ENCODE measurements at regions not wholly inside any gene's neighbourhood (a gene's known extent, or its start where the extent isn't known, plus 50 kb on each side); places are given as distances from the start of the nearest gene placed in this dataset.

- Histone ChIP-seq H3K27me3 (ENCODE audit: control insufficient read depth, insufficient read depth, low read length, poor library complexity, severe bottlenecking) (no peaks in the 10 kb centered on the region), H3K4me3 (ENCODE audit: low read length) (no peak overlapping the region), H3K9me3 (ENCODE audit: control insufficient read depth, low read length) (no peaks in the 10 kb centered on the region), H3K9ac (ENCODE audit: extremely low read depth, low read length, poor library complexity, severe bottlenecking) (no peak overlapping the region), H3K36me3 (ENCODE audit: control insufficient read depth, insufficient read depth, low read length) (no peaks in the 10 kb centered on the region), H3K27ac (ENCODE audit: low read depth, low read length) (no peak overlapping the region), H3K4me1 (ENCODE audit: control insufficient read depth, insufficient read depth, low read length) (no peaks in the 10 kb centered on the region)
- 84 to 94% methylated on average over 4 to 5 of the region's 5 CpGs for WGBS, 2 experiments (ENCODE audit: insufficient coverage in 1 of 2, insufficient read length in 1 of 2)
- H3K4me3 Mint-ChIP-seq: no peak overlapping the region
- DNase-seq: peak; percentile 13
- H3K9me3 Mint-ChIP-seq: no peaks in the 10 kb centered on the region
- H3K36me3 Mint-ChIP-seq (ENCODE audit: low read depth): no peaks in the 10 kb centered on the region
- H3K4me1 Mint-ChIP-seq: no peaks in the 10 kb centered on the region
- peaks cover 44% of the 10 kb centered on the region for H3K27me3 Mint-ChIP-seq (ENCODE audit: insufficient read depth)
- TF ChIP-seq, protein P1, sequence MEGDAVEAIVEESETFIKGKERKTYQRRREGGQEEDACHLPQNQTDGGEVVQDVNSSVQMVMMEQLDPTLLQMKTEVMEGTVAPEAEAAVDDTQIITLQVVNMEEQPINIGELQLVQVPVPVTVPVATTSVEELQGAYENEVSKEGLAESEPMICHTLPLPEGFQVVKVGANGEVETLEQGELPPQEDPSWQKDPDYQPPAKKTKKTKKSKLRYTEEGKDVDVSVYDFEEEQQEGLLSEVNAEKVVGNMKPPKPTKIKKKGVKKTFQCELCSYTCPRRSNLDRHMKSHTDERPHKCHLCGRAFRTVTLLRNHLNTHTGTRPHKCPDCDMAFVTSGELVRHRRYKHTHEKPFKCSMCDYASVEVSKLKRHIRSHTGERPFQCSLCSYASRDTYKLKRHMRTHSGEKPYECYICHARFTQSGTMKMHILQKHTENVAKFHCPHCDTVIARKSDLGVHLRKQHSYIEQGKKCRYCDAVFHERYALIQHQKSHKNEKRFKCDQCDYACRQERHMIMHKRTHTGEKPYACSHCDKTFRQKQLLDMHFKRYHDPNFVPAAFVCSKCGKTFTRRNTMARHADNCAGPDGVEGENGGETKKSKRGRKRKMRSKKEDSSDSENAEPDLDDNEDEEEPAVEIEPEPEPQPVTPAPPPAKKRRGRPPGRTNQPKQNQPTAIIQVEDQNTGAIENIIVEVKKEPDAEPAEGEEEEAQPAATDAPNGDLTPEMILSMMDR (conservative IDR thresholded peaks at IDR 0.05): no peak
- no peak overlapping the region for H3K27ac Mint-ChIP-seq
Measured at GRCh38 chr1:157287462-157287861, 149.3 kb upstream of the ETV3 start.

DNA sequence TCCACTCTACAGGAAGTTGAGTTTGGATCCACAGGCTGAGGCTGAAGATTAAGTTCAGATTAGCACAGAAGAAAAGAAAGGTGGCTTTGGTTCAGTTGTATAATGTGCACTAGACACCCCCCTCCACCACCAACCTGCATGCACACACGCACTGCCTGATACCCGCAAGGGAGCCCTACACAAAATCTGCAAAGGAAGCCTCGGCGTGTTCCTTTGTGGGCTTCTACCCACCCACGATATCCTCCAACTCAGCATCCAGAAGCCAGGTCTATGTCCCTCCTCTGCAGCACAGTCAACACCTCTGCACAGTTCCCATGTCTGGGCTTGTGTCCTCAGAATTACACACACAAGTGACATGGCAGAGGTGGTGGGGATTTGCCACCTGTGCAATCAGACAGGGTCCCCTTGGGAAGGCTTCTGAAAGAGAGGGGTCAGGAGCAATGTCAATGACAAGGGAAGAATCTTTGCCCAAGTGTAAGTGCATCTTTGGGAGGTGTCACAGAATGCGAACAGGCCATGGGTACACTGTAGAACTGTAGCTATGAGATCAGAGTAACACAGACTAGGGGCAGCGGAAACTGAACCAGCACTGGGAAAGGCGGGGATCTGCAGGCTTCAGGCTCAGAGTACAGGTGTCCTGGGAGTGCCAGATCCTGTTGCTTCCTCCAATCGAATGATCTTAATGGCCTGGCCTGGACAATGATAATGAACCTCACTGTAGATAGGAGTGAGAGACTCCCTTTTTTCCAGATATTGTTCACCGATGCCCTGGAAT lies 148.6 kb upstream of the ETV3 start:
- H3K36me3 Mint-ChIP-seq (ENCODE audit: low read depth): no peaks in the 10 kb centered on the region
- Histone ChIP-seq H3K27ac (ENCODE audit: low read depth, low read length) (no peak overlapping the region), H3K4me3 (ENCODE audit: low read length) (no peak overlapping the region), H3K9me3 (ENCODE audit: control insufficient read depth, low read length) (no peaks in the 10 kb centered on the region), H3K9ac (ENCODE audit: extremely low read depth, low read length, poor library complexity, severe bottlenecking) (no peak overlapping the region), H3K27me3 (ENCODE audit: control insufficient read depth, insufficient read depth, low read length, poor library complexity, severe bottlenecking) (no peaks in the 10 kb centered on the region), H3K4me1 (ENCODE audit: control insufficient read depth, insufficient read depth, low read length) (no peaks in the 10 kb centered on the region), H3K36me3 (ENCODE audit: control insufficient read depth, insufficient read depth, low read length) (no peaks in the 10 kb centered on the region)
- H3K27ac Mint-ChIP-seq: no peak overlapping the region
- peak; percentile 3 for DNase-seq
- H3K4me1 Mint-ChIP-seq: no peaks in the 10 kb centered on the region
- WGBS, 2 experiments (ENCODE audit: insufficient coverage in 1 of 2, insufficient read length in 1 of 2): 91 to 92% methylated on average over 8 to 10 of the region's 10 CpGs
- no peak overlapping the region for H3K4me3 Mint-ChIP-seq
- TF ChIP-seq, protein P1 (conservative IDR thresholded peaks at IDR 0.05): no peak
- no peaks in the 10 kb centered on the region for H3K9me3 Mint-ChIP-seq
- peaks cover 45% of the 10 kb centered on the region for H3K27me3 Mint-ChIP-seq (ENCODE audit: insufficient read depth)

- H3K27ac ChIP-seq (ENCODE audit: low read depth, low read length): no peak overlapping the region
- WGBS, 2 experiments (ENCODE audit: insufficient coverage in 1 of 2, insufficient read length in 1 of 2): 95 to 100% methylated on average over 2 of the region's 2 CpGs
- H3K9me3 ChIP-seq (ENCODE audit: control insufficient read depth, low read length): no peaks in the 10 kb centered on the region
- H3K36me3 ChIP-seq (ENCODE audit: control insufficient read depth, insufficient read depth, low read length): no peaks in the 10 kb centered on the region
- H3K27ac Mint-ChIP-seq: no peak overlapping the region
- H3K9me3 Mint-ChIP-seq: no peaks in the 10 kb centered on the region
- H3K4me1 ChIP-seq (ENCODE audit: control insufficient read depth, insufficient read depth, low read length): no peaks in the 10 kb centered on the region
- H3K9ac ChIP-seq (ENCODE audit: extremely low read depth, low read length, poor library complexity, severe bottlenecking): no peak overlapping the region
- H3K4me3 ChIP-seq (ENCODE audit: low read length): no peak overlapping the region
- peak; percentile 8 for DNase-seq
- H3K27me3 Mint-ChIP-seq (ENCODE audit: insufficient read depth): peaks cover 45% of the 10 kb centered on the region
- no peaks in the 10 kb centered on the region for H3K36me3 Mint-ChIP-seq (ENCODE audit: low read depth)
- no peaks in the 10 kb centered on the region for H3K27me3 ChIP-seq (ENCODE audit: control insufficient read depth, insufficient read depth, low read length, poor library complexity, severe bottlenecking)
- peaks cover 5% of the 10 kb centered on the region for H3K4me1 Mint-ChIP-seq
- no peak overlapping the region for H3K4me3 Mint-ChIP-seq
- TF ChIP-seq, protein P1 (conservative IDR thresholded peaks at IDR 0.05): no peak
Measured at GRCh38 chr1:157286096-157286495, 147.9 kb upstream of the ETV3 start.

All from endodermal cell (in vitro differentiated cells).